ENCODE measurements at regions not wholly inside any gene's neighbourhood (a gene's known extent, or its start where the extent isn't known, plus 50 kb on each side); places are given as distances from the start of the nearest gene placed in this dataset.

DNA sequence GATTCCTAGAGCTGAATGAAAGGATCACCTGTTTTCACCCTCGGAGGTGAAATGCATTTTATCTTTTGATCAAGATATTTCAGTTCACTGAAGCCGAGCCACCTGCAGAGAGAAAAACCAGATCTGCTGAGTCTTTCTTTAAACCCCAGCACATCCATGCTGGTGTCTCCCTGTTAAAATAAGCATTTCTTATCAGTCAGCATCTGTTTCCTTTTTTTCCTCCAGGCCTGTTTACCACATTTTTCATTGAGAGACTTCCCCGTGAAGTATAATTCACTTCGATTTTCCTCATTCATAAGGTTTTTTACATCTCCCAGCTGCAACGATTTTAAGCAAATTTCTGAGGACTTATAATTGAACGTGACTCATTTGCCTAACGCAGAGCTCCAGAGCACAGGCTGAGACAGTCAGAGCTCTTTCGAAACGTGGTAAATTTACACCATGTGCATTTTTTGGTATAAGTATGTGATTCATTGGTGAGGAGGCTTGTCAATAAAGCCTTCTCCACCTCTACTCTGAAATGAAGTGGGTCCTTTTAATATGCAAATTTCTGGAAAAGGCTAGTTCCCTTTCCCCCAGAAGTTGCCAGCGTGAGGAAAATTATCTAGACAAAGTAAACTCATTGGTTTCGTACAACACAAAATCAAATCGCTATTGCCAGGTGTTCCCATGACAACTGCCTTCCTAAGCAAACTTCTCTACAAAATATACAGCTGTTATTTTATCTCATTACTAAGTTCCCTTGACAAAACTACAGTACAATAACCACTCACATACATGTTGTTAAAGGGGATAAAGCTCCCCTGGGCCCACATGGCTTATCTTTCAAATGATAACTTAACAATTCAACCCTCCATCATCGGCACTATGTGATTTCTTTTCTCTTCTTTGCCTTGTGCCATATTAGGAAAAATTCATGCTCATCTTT lies 374.8 kb upstream of the AKR1E2 start:
- H2AFZ ChIP-seq (ENCODE audit: low read depth, low read length) = peak overlapping the region; percentile 62; the same call in 1 of the 2 replicates
- no peaks in the 10 kb centered on the region for H3K27me3 ChIP-seq (ENCODE audit: insufficient read depth, low read length, poor library complexity)
- peak overlapping the region; percentile 77 for H3K27ac ChIP-seq (ENCODE audit: low read length)
- peak overlapping the region; percentile 61 for H3K4me2 ChIP-seq (ENCODE audit: insufficient read depth, low read length)
- H3K9ac ChIP-seq (ENCODE audit: low read depth, low read length) = peak overlapping the region; percentile 20
- H4K20me1 ChIP-seq (ENCODE audit: insufficient read depth, low read length) = no peaks in the 10 kb centered on the region
- no peaks in the 10 kb centered on the region for H3K9me3 ChIP-seq (ENCODE audit: insufficient read depth, low read length, severe bottlenecking)
- H3K79me2 ChIP-seq (ENCODE audit: insufficient read depth, low read length) = no peaks in the 10 kb centered on the region
- H3K4me3 ChIP-seq (ENCODE audit: low read depth in 1 of 2, low read length in 2 of 2) = peak overlapping the region in 1 of 2 experiments; percentile 38; a peak in 2 of 4 replicates
- peak; percentile 71 for DNase-seq
- H3K36me3 ChIP-seq (ENCODE audit: insufficient read depth, low read length) = no peaks in the 10 kb centered on the region
- peak; percentile 81 for ATAC-seq (ENCODE audit: insufficient read depth, low read depth)
- TF ChIP-seq EZH2 (IDR thresholded peaks at IDR 0.05; ENCODE audit: borderline replicate concordance, low read depth, low read length, severe bottlenecking) = no peak
- TF ChIP-seq, protein P1, sequence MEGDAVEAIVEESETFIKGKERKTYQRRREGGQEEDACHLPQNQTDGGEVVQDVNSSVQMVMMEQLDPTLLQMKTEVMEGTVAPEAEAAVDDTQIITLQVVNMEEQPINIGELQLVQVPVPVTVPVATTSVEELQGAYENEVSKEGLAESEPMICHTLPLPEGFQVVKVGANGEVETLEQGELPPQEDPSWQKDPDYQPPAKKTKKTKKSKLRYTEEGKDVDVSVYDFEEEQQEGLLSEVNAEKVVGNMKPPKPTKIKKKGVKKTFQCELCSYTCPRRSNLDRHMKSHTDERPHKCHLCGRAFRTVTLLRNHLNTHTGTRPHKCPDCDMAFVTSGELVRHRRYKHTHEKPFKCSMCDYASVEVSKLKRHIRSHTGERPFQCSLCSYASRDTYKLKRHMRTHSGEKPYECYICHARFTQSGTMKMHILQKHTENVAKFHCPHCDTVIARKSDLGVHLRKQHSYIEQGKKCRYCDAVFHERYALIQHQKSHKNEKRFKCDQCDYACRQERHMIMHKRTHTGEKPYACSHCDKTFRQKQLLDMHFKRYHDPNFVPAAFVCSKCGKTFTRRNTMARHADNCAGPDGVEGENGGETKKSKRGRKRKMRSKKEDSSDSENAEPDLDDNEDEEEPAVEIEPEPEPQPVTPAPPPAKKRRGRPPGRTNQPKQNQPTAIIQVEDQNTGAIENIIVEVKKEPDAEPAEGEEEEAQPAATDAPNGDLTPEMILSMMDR (IDR thresholded peaks at IDR 0.05; ENCODE audit: borderline replicate concordance, extremely low read depth, low read length, poor library complexity, severe bottlenecking) = no peak
- H3K4me1 ChIP-seq (ENCODE audit: insufficient read depth, low read length) = peaks cover 46% of the 10 kb centered on the region

DNA sequence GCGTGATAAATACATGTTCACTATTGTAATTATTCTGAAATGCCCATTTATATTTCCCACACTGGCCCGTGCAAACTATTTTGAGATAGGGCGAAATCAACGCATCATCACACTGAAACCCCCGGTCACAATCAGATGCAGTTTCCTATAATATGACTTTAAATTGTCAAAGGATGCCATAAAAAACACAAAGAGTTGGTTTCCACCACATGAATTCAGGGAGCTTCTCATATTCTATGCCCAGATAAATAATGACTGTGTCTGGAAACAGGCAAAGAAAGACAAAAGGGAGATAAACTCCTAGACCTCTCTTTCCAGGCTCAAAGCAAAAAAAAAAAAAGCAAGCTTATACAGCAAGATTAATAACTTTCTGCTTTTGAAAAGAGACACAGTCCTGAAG lies 375.8 kb upstream of the AKR1E2 start:
- no peaks in the 10 kb centered on the region for H3K27me3 ChIP-seq (ENCODE audit: insufficient read depth, low read length, poor library complexity)
- H3K79me2 ChIP-seq (ENCODE audit: insufficient read depth, low read length) = no peaks in the 10 kb centered on the region
- no peak overlapping the region for H3K9ac ChIP-seq (ENCODE audit: low read depth, low read length)
- no peak overlapping the region for H3K4me2 ChIP-seq (ENCODE audit: insufficient read depth, low read length)
- H3K36me3 ChIP-seq (ENCODE audit: insufficient read depth, low read length) = no peaks in the 10 kb centered on the region
- H2AFZ ChIP-seq (ENCODE audit: low read depth, low read length) = no peak overlapping the region
- no peak for DNase-seq
- no peaks in the 10 kb centered on the region for H4K20me1 ChIP-seq (ENCODE audit: insufficient read depth, low read length)
- no peak overlapping the region for H3K4me3 ChIP-seq (ENCODE audit: low read depth in 1 of 2, low read length in 2 of 2)
- ATAC-seq (ENCODE audit: insufficient read depth, low read depth) = no peak
- no peaks in the 10 kb centered on the region for H3K9me3 ChIP-seq (ENCODE audit: insufficient read depth, low read length, severe bottlenecking)
- TF ChIP-seq, protein P1 (IDR thresholded peaks at IDR 0.05; ENCODE audit: borderline replicate concordance, extremely low read depth, low read length, poor library complexity, severe bottlenecking) = no peak
- TF ChIP-seq EZH2 (IDR thresholded peaks at IDR 0.05; ENCODE audit: borderline replicate concordance, low read depth, low read length, severe bottlenecking) = no peak
- H3K27ac ChIP-seq (ENCODE audit: low read length) = no peak overlapping the region; the same call in 1 of the 2 replicates
- peaks cover 46% of the 10 kb centered on the region for H3K4me1 ChIP-seq (ENCODE audit: insufficient read depth, low read length)

DNA sequence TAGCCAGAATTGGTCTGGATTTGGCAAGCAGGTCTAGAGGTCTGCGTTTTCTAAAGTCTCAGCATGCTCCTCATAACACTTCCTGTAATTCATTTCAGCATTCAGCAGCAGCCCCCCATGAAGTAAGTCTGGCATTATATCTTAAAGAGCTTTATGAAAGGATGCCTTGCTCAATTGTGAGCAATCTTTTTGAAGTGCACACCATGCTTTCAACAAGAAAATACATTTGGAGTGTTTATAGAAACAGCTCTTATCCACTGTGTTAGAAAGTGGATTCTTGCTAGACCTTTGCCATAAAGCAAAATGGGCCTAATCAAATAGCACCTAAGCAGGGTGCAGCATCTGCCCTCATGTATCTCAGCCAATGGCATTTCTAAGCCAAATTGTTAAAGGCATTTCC lies 378.0 kb upstream of the AKR1E2 start:
- TF ChIP-seq EZH2 (IDR thresholded peaks at IDR 0.05; ENCODE audit: borderline replicate concordance, low read depth, low read length, severe bottlenecking) = no peak
- TF ChIP-seq, protein P1 (IDR thresholded peaks at IDR 0.05; ENCODE audit: borderline replicate concordance, extremely low read depth, low read length, poor library complexity, severe bottlenecking) = no peak
- no peak for DNase-seq
- H3K4me3 ChIP-seq (ENCODE audit: low read depth in 1 of 2, low read length in 2 of 2) = no peak overlapping the region
- H3K27ac ChIP-seq (ENCODE audit: low read length) = no peak overlapping the region
- no peaks in the 10 kb centered on the region for H3K9me3 ChIP-seq (ENCODE audit: insufficient read depth, low read length, severe bottlenecking)
- no peaks in the 10 kb centered on the region for H4K20me1 ChIP-seq (ENCODE audit: insufficient read depth, low read length)
- peak overlapping the region; percentile 10; the same call in 1 of the 2 replicates for H2AFZ ChIP-seq (ENCODE audit: low read depth, low read length)
- no peaks in the 10 kb centered on the region for H3K36me3 ChIP-seq (ENCODE audit: insufficient read depth, low read length)
- H3K27me3 ChIP-seq (ENCODE audit: insufficient read depth, low read length, poor library complexity) = no peaks in the 10 kb centered on the region
- no peak overlapping the region for H3K4me2 ChIP-seq (ENCODE audit: insufficient read depth, low read length)
- no peak overlapping the region for H3K9ac ChIP-seq (ENCODE audit: low read depth, low read length)
- H3K79me2 ChIP-seq (ENCODE audit: insufficient read depth, low read length) = no peaks in the 10 kb centered on the region
- peaks cover 46% of the 10 kb centered on the region for H3K4me1 ChIP-seq (ENCODE audit: insufficient read depth, low read length)
- ATAC-seq (ENCODE audit: insufficient read depth, low read depth) = no peak

Measured in DND-41 (cell line).